IMR-90 (cell line): ENCODE measurements at regions not wholly inside any gene's neighbourhood (a gene's known extent, or its start where the extent isn't known, plus 50 kb on each side); places are given as distances from the start of the nearest gene placed in this dataset.

Experiments
- CTCF ChIP-seq: conservative IDR thresholded peaks from 2 replicates; pipeline ENCODE4 v1.5.1; 2012; ENCODE audit warnings: mild to moderate bottlenecking, low read depth, low read length, improper control_type of control experiment
- FOS ChIP-seq: fragments of 150-350 bp; IDR thresholded peaks from 2 replicates; pipeline ENCODE4 v1.6.1; 2016; ENCODE audit warnings: low read depth, low read length
- MAZ ChIP-seq: IDR thresholded peaks from 2 replicates; pipeline ENCODE4 v1.6.1; 2012; ENCODE audit warnings: low read depth, mild to moderate bottlenecking, low read length, improper control_type of control experiment, moderate library complexity, borderline replicate concordance
- POLR2A ChIP-seq: IDR thresholded peaks from 2 replicates; pipeline ENCODE4 v1.6.1; 2012; ENCODE audit warnings: mild to moderate bottlenecking, low read depth, low read length
- RFX5 ChIP-seq: IDR thresholded peaks from 2 replicates; pipeline ENCODE4 v1.8.0; 2012; ENCODE audit warnings: low read depth, mild to moderate bottlenecking, low read length, moderate library complexity
- SMC3 ChIP-seq: fragments of 150-350 bp; IDR thresholded peaks from 2 replicates; pipeline ENCODE4 v1.6.1; 2016; ENCODE audit warnings: low read depth, mild to moderate bottlenecking, antibody characterized with exemption, low read length, moderate library complexity
- TF ChIP-seq, protein P1 (sequence below): fragments of 150-350 bp; IDR thresholded peaks from 2 replicates; pipeline ENCODE4 v1.6.1; 2017; ENCODE audit warnings: mild to moderate bottlenecking, antibody characterized with exemption, low read length, low read depth

DNA sequence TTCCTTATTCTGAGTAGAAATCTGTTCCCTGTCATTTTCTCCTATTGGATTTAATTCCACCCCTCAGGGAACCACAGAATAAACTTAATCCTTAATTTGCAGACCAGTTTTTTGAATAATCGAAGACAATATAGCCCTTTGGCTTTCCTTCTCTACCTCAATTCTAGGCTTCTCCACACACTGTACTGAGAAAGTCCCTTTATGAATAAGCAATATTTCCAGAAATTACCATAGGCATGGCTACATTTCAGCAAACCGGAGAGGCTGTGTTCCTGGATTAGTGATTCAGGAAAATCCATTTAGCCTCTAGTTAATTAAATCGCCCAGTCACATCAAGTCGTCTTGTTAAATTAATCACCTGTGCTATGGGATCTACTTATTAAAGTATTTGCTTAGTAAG lies 125.1 kb downstream of the ANAPC4 start:
- TF ChIP-seq POLR2A: no peak
- TF ChIP-seq FOS: no peak
- TF ChIP-seq SMC3: no peak
- no peak for TF ChIP-seq CTCF
- TF ChIP-seq, protein P1, sequence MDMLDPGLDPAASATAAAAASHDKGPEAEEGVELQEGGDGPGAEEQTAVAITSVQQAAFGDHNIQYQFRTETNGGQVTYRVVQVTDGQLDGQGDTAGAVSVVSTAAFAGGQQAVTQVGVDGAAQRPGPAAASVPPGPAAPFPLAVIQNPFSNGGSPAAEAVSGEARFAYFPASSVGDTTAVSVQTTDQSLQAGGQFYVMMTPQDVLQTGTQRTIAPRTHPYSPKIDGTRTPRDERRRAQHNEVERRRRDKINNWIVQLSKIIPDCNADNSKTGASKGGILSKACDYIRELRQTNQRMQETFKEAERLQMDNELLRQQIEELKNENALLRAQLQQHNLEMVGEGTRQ: no peak
- no peak for TF ChIP-seq MAZ
- TF ChIP-seq RFX5: no peak
